Smooth muscle cell (in vitro differentiated cells): ENCODE measurements at regions not wholly inside any gene's neighbourhood (a gene's known extent, or its start where the extent isn't known, plus 50 kb on each side); places are given as distances from the start of the nearest gene placed in this dataset.

Experiments
- DNase-seq: peaks from one replicate; lab custom pipeline; 2025; ENCODE audit not compliant: unreplicated experiment; lab: John Stamatoyannopoulos, UW
- H2AFZ ChIP-seq: fragments of 200-600 bp; sonication (generic); 2 replicates; pipeline ENCODE4 v1.6.0; 2016; ENCODE audit warnings: antibody characterized with exemption, low read depth, mild to moderate bottlenecking
- H3F3A ChIP-seq: fragments of 200-600 bp; sonication (generic); 2 replicates; pipeline ENCODE4 v1.6.0; 2017; ENCODE audit warnings: antibody characterized with exemption, low read depth
- H3K27ac ChIP-seq: fragments of 200-600 bp; sonication (generic); 2 replicates; pipeline ENCODE4 v1.5.1; 2016; ENCODE audit warnings: low read depth, mild to moderate bottlenecking
- H3K27me3 ChIP-seq: fragments of 200-600 bp; sonication (generic); 2 replicates; pipeline ENCODE4 v1.6.1; 2016; ENCODE audit warnings: low read depth, mild to moderate bottlenecking
- H3K36me3 ChIP-seq: fragments of 200-600 bp; sonication (generic); 2 replicates; pipeline ENCODE4 v1.5.1; 2016; ENCODE audit warnings: low read depth
- H3K4me1 ChIP-seq: fragments of 200-600 bp; sonication (generic); 2 replicates; pipeline ENCODE4 v1.5.1; 2016; ENCODE audit warnings: low read depth
- H3K4me2 ChIP-seq: fragments of 200-600 bp; sonication (generic); 2 replicates; pipeline ENCODE4 v1.6.0; 2016; ENCODE audit warnings: mild to moderate bottlenecking
- H3K4me3 ChIP-seq: fragments of 200-600 bp; sonication (generic); 2 replicates; pipeline ENCODE4 v1.5.1; 2016; ENCODE audit warnings: mild to moderate bottlenecking
- H3K79me2 ChIP-seq: fragments of 200-600 bp; sonication (generic); 2 replicates; pipeline ENCODE4 v1.6.0; 2016; ENCODE audit warnings: low read depth, mild to moderate bottlenecking
- H3K9ac ChIP-seq: fragments of 200-600 bp; sonication (generic); 2 replicates; pipeline ENCODE4 v1.6.0; 2016; ENCODE audit warnings: low read depth
- H3K9me3 ChIP-seq: fragments of 200-600 bp; sonication (generic); replicated peaks from 2 replicates; pipeline ENCODE4 v1.5.1; 2016; ENCODE audit warnings: low read depth
- H4K20me1 ChIP-seq: fragments of 200-600 bp; sonication (generic); 2 replicates; pipeline ENCODE4 v1.6.0; 2016; ENCODE audit warnings: low read depth
- WGBS: methylation state at CpG from one replicate; pipeline ENCODE4 v1.1.7; 2016; ENCODE audit warnings: low lambda C conversion rate; 5-methylcytosine and 5-hydroxymethylcytosine counted together
- TF ChIP-seq, protein P1 (sequence below): fragments of 200-600 bp; sonication (generic); IDR thresholded peaks from 2 replicates; pipeline ENCODE4 v1.5.1; 2017; ENCODE audit warnings: borderline replicate concordance, mild to moderate bottlenecking, antibody characterized with exemption; ENCODE audit not compliant: insufficient read depth, poor library complexity, severe bottlenecking

DNA sequence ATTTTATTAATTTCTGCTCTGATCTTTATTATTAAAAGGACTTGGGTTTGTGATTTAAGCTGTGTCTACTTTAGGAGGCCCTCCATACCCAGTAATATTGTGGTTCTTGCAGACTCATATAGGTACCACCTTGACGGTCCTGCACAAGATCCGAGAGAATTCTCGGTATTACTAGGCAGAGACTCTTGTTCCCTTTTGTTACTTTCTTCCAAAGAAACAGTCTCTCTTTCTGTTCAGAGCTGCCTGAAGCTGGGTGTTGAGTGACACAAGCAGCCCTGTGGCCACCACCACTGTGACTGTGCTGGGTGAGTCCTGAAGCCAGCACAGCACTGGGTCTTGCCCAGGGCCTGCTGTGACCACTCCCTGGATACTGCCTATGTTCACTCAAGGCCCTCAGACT, 666.6 kb downstream of the SEMA5A start:
- H3K27me3 ChIP-seq, result no peaks in the 10 kb centered on the region
- H4K20me1 ChIP-seq, result no peaks in the 10 kb centered on the region
- H2AFZ ChIP-seq, result no peak overlapping the region
- H3K27ac ChIP-seq, result no peak overlapping the region
- H3K9me3 ChIP-seq, result no peaks in the 10 kb centered on the region
- no peak overlapping the region for H3K4me2 ChIP-seq
- H3K4me3 ChIP-seq, result no peak overlapping the region
- H3K79me2 ChIP-seq, result no peaks in the 10 kb centered on the region
- H3F3A ChIP-seq, result no peaks in the 10 kb centered on the region
- TF ChIP-seq, protein P1, sequence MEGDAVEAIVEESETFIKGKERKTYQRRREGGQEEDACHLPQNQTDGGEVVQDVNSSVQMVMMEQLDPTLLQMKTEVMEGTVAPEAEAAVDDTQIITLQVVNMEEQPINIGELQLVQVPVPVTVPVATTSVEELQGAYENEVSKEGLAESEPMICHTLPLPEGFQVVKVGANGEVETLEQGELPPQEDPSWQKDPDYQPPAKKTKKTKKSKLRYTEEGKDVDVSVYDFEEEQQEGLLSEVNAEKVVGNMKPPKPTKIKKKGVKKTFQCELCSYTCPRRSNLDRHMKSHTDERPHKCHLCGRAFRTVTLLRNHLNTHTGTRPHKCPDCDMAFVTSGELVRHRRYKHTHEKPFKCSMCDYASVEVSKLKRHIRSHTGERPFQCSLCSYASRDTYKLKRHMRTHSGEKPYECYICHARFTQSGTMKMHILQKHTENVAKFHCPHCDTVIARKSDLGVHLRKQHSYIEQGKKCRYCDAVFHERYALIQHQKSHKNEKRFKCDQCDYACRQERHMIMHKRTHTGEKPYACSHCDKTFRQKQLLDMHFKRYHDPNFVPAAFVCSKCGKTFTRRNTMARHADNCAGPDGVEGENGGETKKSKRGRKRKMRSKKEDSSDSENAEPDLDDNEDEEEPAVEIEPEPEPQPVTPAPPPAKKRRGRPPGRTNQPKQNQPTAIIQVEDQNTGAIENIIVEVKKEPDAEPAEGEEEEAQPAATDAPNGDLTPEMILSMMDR, result no peak
- no peaks in the 10 kb centered on the region for H3K36me3 ChIP-seq
- WGBS, result 96% methylated on average over 3 of the region's 3 CpGs
- H3K4me1 ChIP-seq, result no peaks in the 10 kb centered on the region
- no peak overlapping the region for H3K9ac ChIP-seq
- DNase-seq, result no peak

DNA sequence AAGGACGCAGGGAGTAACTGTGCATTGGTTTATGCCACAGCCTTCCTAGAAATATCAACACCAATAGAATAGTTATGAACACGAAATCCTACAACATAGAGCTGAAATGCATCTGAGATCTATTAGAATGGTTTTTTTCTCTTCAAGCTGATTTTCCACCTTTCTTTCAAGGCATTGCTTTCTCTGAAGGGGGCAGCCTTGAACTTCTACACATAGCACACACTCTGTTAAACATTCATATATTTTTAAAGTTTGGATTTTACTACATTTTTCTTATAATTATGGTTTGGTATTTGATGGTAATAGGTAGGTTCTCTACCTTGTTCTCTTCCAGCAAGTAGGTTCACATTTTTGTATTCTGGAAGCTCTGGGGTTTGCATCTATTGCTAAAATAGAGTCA, 661.8 kb downstream of the SEMA5A start:
- TF ChIP-seq, protein P1, result no peak
- no peaks in the 10 kb centered on the region for H3F3A ChIP-seq
- no peak overlapping the region for H3K9ac ChIP-seq
- no peak for DNase-seq
- 89% methylated on average over 2 of the region's 2 CpGs for WGBS
- H4K20me1 ChIP-seq, result no peaks in the 10 kb centered on the region
- H3K9me3 ChIP-seq, result peaks cover 5% of the 10 kb centered on the region
- H3K36me3 ChIP-seq, result no peaks in the 10 kb centered on the region
- H3K4me1 ChIP-seq, result no peaks in the 10 kb centered on the region
- H2AFZ ChIP-seq, result no peak overlapping the region
- H3K27me3 ChIP-seq, result no peaks in the 10 kb centered on the region
- H3K79me2 ChIP-seq, result no peaks in the 10 kb centered on the region
- H3K4me3 ChIP-seq, result no peak overlapping the region
- H3K4me2 ChIP-seq, result no peak overlapping the region
- no peak overlapping the region for H3K27ac ChIP-seq

DNA sequence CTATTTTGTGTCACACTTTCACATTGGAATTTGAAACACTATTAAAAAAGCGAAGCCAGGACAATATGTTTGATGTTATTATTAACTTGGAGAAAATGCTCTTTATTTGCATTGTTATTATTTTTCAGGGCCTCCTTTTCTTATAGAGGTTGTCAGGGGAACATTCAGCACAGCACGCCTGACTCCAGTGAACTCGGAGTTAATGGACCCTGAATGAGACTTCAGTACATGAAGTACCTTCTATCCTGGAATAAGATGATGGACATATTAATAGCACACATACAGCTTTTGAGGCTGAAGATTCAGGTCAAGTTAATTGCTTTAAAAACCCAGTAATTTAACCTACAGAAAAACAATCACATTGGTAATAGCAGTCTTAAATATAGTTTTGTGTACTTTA, 652.9 kb downstream of the SEMA5A start:
- no peaks in the 10 kb centered on the region for H3K79me2 ChIP-seq
- no peaks in the 10 kb centered on the region for H3K4me1 ChIP-seq
- no peak for DNase-seq
- no peak overlapping the region for H3K27ac ChIP-seq
- no peak overlapping the region for H3K4me3 ChIP-seq
- no peaks in the 10 kb centered on the region for H3K9me3 ChIP-seq
- H3K36me3 ChIP-seq, result no peaks in the 10 kb centered on the region
- H3K4me2 ChIP-seq, result no peak overlapping the region
- H3F3A ChIP-seq, result no peaks in the 10 kb centered on the region
- no peaks in the 10 kb centered on the region for H3K27me3 ChIP-seq
- H3K9ac ChIP-seq, result no peak overlapping the region
- H4K20me1 ChIP-seq, result no peaks in the 10 kb centered on the region
- 93% methylated on average over 3 of the region's 3 CpGs for WGBS
- TF ChIP-seq, protein P1, result no peak
- H2AFZ ChIP-seq, result no peak overlapping the region

DNA sequence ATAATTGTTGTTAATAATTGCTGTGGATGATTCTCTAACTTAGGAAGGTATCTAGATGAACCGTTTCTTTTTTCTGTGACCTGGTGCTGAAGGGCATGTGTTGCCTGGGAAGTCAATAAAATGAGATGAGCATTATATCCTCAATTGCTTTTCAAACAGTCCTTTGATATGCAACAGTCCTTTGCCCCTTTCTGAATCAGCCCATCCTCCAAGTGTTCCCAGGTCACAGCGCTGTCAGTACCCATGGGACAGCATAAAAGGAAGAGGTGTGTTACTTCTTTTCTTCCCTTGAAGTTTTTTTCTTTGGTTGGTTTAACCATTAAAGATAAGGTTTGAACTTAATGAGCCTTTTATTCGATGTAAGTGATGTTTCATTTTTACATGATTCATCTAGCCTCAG, 651.8 kb downstream of the SEMA5A start:
- H3K27me3 ChIP-seq, result no peaks in the 10 kb centered on the region
- no peak overlapping the region for H3K4me3 ChIP-seq
- DNase-seq, result no peak
- no peak overlapping the region for H3K9ac ChIP-seq
- TF ChIP-seq, protein P1, result no peak
- H3K79me2 ChIP-seq, result no peaks in the 10 kb centered on the region
- 72% methylated on average over 3 of the region's 3 CpGs for WGBS
- no peaks in the 10 kb centered on the region for H3K36me3 ChIP-seq
- no peaks in the 10 kb centered on the region for H3K4me1 ChIP-seq
- no peak overlapping the region for H2AFZ ChIP-seq
- no peaks in the 10 kb centered on the region for H4K20me1 ChIP-seq
- H3K4me2 ChIP-seq, result no peak overlapping the region
- H3K9me3 ChIP-seq, result no peaks in the 10 kb centered on the region
- no peaks in the 10 kb centered on the region for H3F3A ChIP-seq
- no peak overlapping the region for H3K27ac ChIP-seq
